Memory B cell (primary cell): ENCODE measurements at regions not wholly inside any gene's neighbourhood (a gene's known extent, or its start where the extent isn't known, plus 50 kb on each side); places are given as distances from the start of the nearest gene placed in this dataset.
"Not testable (repeated sequence)": the region's sequence is repeated elsewhere in the genome, so short reads cannot be mapped to it uniquely, and the experiment has no call there.

Experiments
- ATAC-seq: fragments of 150-1000 bp; cut with Tn5 transposase; 2 replicates; pipeline ENCODE4 v1.10.0; 2021; ENCODE audit warnings: low read depth, mild to moderate bottlenecking, moderate library complexity
- DNase-seq, 2 donors: peaks; one replicate each; pipeline ENCODE4 v3.0.0; 2022; ENCODE audit warnings: low spot score in 2 of 2
- H3K27ac Mint-ChIP-seq: one replicate; pipeline ENCODE4 v1.8.0; 2022; ENCODE audit warnings: mild to moderate bottlenecking, moderate library complexity, mixed read lengths
- H3K27me3 Mint-ChIP-seq: one replicate; pipeline ENCODE4 v1.8.0; 2022; ENCODE audit warnings: mixed read lengths
- H3K36me3 Mint-ChIP-seq: one replicate; pipeline ENCODE4 v1.8.0; 2022; ENCODE audit warnings: mild to moderate bottlenecking, mixed read lengths
- H3K4me1 Mint-ChIP-seq: one replicate; pipeline ENCODE4 v1.8.0; 2022; ENCODE audit warnings: mixed read lengths
- H3K4me3 Mint-ChIP-seq: one replicate; pipeline ENCODE4 v1.8.0; 2022; ENCODE audit warnings: mild to moderate bottlenecking, moderate library complexity, mixed read lengths
- H3K9me3 Mint-ChIP-seq: one replicate; pipeline ENCODE4 v1.8.0; 2022; ENCODE audit warnings: mixed read lengths

DNA sequence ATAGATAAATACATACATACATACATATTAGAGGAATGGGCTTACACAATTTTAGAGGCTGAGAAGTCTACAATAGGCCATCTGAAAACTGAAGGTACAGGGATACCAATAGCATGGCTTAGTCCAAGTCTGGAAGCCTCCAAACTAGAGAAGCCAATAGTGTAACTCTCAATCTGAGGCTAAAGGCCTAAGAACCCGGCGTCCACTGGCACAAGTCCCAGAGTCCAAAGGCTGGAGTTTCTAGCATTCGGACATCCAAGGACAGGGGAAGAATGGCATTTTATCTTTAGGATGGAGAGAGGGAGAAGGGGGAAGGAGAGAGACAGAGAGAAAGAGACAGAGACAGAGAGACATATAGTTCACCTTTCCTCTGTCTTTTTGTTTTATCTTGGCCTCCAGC is 63.7 kb upstream of the SYT4 start:
- peaks cover 8% of the 10 kb centered on the region for H3K9me3 Mint-ChIP-seq
- no peaks in the 10 kb centered on the region for H3K27me3 Mint-ChIP-seq
- H3K4me3 Mint-ChIP-seq, result no peak overlapping the region

DNA sequence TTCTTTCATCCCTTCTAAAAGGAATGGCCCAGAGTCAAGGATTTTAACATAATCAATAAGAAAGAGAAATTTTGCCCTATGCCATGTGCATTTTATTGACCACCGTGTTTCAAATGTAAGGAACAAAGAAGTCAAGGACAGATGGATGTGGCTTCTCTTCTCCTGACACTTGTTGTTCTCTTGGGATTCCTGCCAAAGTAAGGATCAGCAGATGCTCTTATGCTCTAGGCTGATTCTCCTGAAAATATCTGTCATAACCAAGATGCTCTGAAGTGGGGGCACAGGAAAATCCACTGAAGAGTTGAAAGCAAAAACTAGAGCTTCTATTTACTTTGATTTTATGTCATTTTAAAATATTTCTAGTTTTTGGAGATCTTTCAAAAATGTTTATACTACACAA is 72.9 kb upstream of the SYT4 start:
- no peak for ATAC-seq
- no peak for DNase-seq
- no peaks in the 10 kb centered on the region for H3K36me3 Mint-ChIP-seq
- H3K4me3 Mint-ChIP-seq, result no peak overlapping the region
- no peaks in the 10 kb centered on the region for H3K27me3 Mint-ChIP-seq
- H3K9me3 Mint-ChIP-seq, result peaks cover 1% of the 10 kb centered on the region
- no peak overlapping the region for H3K27ac Mint-ChIP-seq
- peaks cover 2% of the 10 kb centered on the region for H3K4me1 Mint-ChIP-seq

More for the DNA sequence above, 63.7 kb upstream of the SYT4 start:
- H3K27ac Mint-ChIP-seq, result no peak overlapping the region
- DNase-seq, result no peak
- peaks cover 2% of the 10 kb centered on the region for H3K4me1 Mint-ChIP-seq
- no peak for ATAC-seq
- no peaks in the 10 kb centered on the region for H3K36me3 Mint-ChIP-seq

DNA sequence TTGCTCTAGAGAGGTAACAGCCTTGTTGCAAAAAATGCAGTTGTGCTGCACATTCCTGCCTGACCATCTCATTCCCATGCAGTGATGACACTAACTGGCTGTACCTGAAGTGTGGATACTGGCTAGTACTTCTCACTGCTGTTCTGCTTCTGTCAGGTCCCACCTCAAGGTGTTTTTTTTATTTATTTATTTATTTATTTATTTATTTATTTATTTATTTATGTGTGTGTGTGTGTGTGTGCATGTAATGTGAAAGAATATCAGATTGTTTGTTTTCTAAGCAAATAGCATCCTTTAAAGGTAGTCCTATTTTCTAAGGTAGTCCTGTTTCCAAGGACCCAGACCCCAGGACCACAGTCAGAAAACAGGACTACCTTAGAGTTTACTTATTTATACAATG is 87.2 kb upstream of the SYT4 start:
- H3K9me3 Mint-ChIP-seq, result peaks cover 3% of the 10 kb centered on the region
- no peaks in the 10 kb centered on the region for H3K27me3 Mint-ChIP-seq
- no peak overlapping the region for H3K4me3 Mint-ChIP-seq
- no peak overlapping the region for H3K27ac Mint-ChIP-seq
- H3K4me1 Mint-ChIP-seq, result no peaks in the 10 kb centered on the region
- no peak for ATAC-seq
- DNase-seq, result no peak
- no peaks in the 10 kb centered on the region for H3K36me3 Mint-ChIP-seq

DNA sequence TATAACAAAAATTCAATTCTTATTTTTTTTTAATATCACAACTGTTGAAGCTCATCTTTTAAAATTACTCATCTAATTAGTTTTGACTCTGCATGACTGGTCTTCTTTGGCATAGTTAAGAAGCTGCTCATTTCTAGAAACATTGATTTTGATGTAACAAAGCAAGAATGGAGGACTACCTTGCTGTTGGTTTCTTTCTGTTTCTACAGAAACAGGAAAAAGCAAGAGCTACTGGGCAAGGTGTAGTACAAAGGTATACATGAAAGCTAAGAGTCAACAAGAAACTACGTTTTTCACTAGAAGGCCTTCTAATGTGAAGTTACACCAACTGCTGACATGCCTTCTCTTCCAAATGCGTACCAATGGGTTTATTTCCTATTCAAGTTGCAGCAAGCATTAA is 90.6 kb upstream of the SYT4 start:
- Mint-ChIP-seq H3K27me3 (no peaks in the 10 kb centered on the region), H3K27ac (no peak overlapping the region), H3K9me3 (peaks cover 1% of the 10 kb centered on the region), H3K36me3 (no peaks in the 10 kb centered on the region), H3K4me3 (no peak overlapping the region), H3K4me1 (no peaks in the 10 kb centered on the region)
- ATAC-seq, result no peak
- no peak for DNase-seq

DNA sequence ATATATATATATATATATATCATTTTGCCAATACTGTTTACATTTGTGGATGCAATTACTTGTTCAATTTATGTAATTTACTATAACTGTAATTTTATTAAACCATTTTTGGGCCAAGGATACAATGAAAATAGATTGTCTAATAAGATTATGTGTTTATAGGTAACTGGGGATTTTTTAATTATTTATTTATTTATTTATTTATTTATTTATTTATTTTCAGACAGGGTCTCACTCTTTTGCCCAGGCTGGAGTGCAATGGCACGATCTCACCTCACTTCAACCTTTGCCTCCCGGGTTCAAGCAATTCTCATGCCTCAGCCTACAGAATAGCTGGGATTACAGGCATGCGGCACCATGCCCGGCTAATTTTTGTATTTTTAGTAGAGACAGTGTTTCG is 92.0 kb upstream of the SYT4 start:
- H3K4me3 Mint-ChIP-seq, H3K36me3 Mint-ChIP-seq, H3K27me3 Mint-ChIP-seq, H3K4me1 Mint-ChIP-seq, DNase-seq, H3K27ac Mint-ChIP-seq, H3K9me3 Mint-ChIP-seq, ATAC-seq: not testable (repeated sequence)

DNA sequence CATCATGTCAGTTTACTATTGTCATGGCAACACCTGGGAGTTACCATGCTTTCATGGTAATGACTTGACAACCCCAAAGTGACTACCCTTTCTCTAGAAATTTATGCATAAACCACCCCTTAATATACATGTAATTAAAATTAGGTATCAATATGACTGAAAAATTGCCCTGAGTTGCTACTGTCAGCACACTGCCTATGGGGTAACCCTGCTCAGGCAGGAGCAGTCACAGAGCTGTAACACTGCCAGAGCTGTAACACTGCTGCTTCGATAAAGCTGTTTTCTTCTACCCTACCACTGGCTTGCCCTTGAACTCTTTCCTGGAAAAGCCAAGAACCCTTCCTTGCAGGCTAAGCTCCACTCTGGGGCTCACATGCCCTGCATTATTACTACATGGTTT is 95.5 kb upstream of the SYT4 start:
- H3K4me1 Mint-ChIP-seq, result no peaks in the 10 kb centered on the region
- no peaks in the 10 kb centered on the region for H3K9me3 Mint-ChIP-seq
- H3K27me3 Mint-ChIP-seq, result no peaks in the 10 kb centered on the region
- no peak overlapping the region for H3K27ac Mint-ChIP-seq
- no peak overlapping the region for H3K4me3 Mint-ChIP-seq
- DNase-seq, result no peak
- no peak for ATAC-seq
- H3K36me3 Mint-ChIP-seq, result no peaks in the 10 kb centered on the region

DNA sequence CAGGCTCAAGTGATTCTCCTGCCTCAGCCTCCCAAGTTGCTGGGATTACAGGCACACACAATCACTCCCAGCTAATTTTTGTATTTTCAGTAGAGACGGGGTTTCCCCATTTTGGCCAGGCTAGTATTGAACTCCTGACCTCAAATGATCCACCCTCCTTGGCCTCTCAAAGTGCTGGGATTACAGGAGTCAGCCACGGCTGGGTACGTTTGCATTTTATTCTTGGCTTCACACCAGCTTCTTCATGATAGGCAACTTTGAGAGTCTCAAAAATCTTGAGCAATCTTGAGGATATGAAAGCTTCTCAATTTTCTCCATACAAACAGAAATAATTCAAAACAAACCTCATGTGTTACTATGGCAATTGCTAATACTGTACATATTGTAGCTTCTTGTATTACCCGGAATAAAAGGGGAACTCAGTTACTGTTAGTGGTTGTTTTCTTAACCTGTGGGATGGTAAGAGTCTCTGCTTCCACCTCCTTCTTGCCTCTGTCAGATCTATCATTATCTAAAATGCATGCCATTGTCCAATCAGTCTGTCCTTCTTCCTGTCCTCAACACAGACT is 102.9 kb upstream of the SYT4 start:
- DNase-seq (no peak), ATAC-seq (no peak)
- no peak overlapping the region for H3K27ac Mint-ChIP-seq
- no peaks in the 10 kb centered on the region for H3K27me3 Mint-ChIP-seq
- H3K4me1 Mint-ChIP-seq, result no peaks in the 10 kb centered on the region
- H3K4me3 Mint-ChIP-seq, result no peak overlapping the region
- H3K36me3 Mint-ChIP-seq, result no peaks in the 10 kb centered on the region
- H3K9me3 Mint-ChIP-seq, result peaks cover 4% of the 10 kb centered on the region

DNA sequence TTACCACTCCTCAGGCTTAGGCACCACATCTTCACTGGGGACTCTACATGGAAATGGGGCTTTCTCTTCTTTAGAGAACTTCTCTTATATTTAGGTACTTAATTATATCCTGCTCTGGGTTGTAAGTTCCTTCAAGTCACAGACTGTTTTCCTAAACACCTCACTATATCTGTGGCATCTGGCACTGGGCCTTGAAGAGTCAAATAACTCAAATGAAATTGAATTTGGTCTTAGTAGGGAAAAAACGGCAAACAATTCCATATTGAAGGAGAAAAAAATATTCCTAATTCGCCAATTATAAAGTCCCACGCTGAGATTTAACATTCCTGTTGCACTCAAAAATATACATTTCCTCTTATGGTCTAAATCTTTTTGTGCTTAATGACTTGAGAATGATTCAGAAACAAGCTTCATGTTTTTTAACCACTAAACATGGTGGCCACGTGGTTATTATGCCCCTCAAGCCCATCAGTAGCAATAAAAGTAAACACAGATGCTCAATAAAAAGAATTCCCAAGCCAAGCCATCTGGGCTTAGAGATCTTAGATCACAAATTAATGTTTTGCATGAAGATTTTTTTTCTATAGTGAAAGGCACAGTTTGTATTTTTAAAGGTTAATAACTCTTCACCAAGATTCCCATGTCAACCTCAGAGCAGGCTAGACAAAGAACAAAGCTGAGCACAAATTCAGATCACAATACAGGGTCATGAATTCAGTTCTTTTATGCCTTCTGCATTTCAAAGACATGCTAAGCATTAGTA is 105.5 kb upstream of the SYT4 start:
- no peaks in the 10 kb centered on the region for H3K36me3 Mint-ChIP-seq
- no peaks in the 10 kb centered on the region for H3K27me3 Mint-ChIP-seq
- no peaks in the 10 kb centered on the region for H3K4me1 Mint-ChIP-seq
- H3K4me3 Mint-ChIP-seq, result no peak overlapping the region
- DNase-seq, result no peak
- no peak overlapping the region for H3K27ac Mint-ChIP-seq
- H3K9me3 Mint-ChIP-seq, result peaks cover 4% of the 10 kb centered on the region
- no peak for ATAC-seq

DNA sequence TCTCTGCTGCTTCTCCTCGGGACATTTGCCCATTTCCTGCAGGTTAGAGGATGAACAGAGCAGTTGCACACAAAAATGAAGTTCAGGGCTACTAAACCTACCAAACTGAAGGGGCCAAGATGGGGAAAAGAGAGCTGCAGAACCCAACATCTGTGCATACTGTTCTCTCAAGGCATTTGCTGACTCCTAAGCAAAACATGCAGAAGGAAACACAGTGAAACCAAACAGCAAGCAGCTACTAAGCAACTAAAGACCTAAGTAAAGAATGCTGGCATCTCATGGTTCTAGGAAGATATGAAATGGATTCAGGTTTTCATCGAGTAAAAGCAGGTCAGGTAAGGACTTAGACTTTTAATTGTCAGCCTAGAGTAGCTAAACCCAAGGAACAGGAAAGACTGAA is 111.9 kb upstream of the SYT4 start:
- DNase-seq, result no peak
- ATAC-seq, result no peak
- Mint-ChIP-seq H3K4me3 (no peak overlapping the region), H3K36me3 (no peaks in the 10 kb centered on the region), H3K27me3 (no peaks in the 10 kb centered on the region), H3K4me1 (no peaks in the 10 kb centered on the region), H3K27ac (no peak overlapping the region), H3K9me3 (peaks cover 2% of the 10 kb centered on the region)

DNA sequence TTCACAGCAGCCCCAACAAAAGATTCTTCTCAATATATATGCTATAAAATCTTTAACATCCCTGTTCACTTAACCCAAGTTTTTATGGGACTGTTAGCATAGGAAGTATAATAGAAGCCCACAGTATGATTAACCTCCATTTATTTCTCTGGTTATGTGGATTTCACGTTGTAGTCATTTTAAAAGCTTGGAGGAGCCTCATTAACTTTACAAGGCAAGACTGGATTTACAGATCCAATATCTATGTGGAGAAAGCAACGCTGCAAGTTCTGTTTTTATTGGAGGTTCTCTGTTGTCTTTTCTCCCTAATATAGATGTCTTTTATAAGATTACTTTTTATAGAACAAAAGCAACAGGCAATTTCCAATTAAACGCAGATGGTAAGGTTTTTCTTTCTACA is 114.9 kb upstream of the SYT4 start:
- Mint-ChIP-seq H3K4me3 (no peak overlapping the region), H3K36me3 (no peaks in the 10 kb centered on the region), H3K27me3 (no peaks in the 10 kb centered on the region), H3K9me3 (peaks cover 2% of the 10 kb centered on the region), H3K4me1 (no peaks in the 10 kb centered on the region), H3K27ac (no peak overlapping the region)
- DNase-seq (no peak), ATAC-seq (no peak)

DNA sequence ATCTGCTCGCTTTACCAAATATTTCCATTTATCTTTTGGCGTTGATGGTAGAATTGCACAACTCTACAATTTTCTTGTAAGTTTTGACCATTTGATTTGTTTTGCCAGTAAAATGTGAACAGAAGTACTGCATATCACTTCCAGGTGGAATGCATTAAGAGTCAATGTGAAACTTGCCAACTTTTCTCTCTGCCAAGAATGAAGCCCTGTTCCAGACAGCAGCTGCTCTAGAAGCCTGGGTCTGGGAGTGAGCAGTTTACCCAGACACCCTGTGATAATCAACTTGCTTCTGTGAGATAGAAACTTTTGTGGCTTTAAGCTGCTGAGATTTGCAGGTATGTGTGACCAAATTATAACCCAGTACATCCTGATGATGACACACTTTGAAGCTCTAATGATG is 115.9 kb upstream of the SYT4 start:
- DNase-seq, result no peak
- Mint-ChIP-seq H3K4me3 (no peak overlapping the region), H3K36me3 (no peaks in the 10 kb centered on the region), H3K27me3 (no peaks in the 10 kb centered on the region), H3K4me1 (no peaks in the 10 kb centered on the region), H3K9me3 (peaks cover 2% of the 10 kb centered on the region), H3K27ac (no peak overlapping the region)
- no peak for ATAC-seq

DNA sequence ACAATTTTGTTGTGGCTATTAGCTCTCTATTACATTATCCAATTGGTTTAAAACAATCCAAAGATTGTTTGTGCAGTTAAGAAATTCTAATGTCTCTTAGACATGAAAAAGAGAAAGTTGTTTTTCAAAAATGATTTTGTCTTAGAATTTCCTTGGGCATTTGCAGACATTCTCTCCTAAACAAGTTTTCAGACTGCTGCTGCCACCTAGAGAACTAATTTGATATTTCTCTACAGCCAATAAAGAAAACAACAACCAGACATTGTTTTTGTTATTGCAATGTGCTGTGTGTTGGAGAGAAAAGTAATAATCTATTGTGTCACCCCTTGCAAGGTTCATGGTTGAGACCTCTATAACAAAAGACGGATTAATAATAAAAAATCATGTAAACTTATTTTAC is 119.0 kb upstream of the SYT4 start:
- Mint-ChIP-seq H3K4me1 (no peaks in the 10 kb centered on the region), H3K36me3 (no peaks in the 10 kb centered on the region), H3K9me3 (peaks cover 2% of the 10 kb centered on the region), H3K4me3 (no peak overlapping the region), H3K27me3 (no peaks in the 10 kb centered on the region), H3K27ac (no peak overlapping the region)
- no peak for ATAC-seq
- no peak for DNase-seq

DNA sequence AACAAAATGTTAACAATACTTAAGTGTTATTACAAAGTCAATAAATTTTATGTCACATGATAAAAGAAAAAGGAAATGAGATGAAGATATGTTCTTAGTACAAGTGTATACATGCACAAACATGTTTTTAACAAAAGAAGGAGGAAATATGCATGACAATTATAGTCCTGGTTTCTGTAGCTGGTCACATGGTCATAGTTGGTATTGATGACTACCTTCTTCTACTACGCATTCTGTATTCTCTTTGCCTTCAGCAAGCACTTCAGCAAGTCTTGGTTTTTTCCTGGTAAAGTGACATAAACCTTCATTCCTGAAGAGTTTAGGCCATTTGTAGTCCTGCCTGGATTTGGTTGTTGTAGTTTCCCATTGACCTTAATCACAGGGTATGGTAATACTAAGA is 121.3 kb upstream of the SYT4 start:
- peaks cover 2% of the 10 kb centered on the region for H3K9me3 Mint-ChIP-seq
- H3K36me3 Mint-ChIP-seq, result no peaks in the 10 kb centered on the region
- no peak overlapping the region for H3K27ac Mint-ChIP-seq
- H3K4me1 Mint-ChIP-seq, result no peaks in the 10 kb centered on the region
- no peak overlapping the region for H3K4me3 Mint-ChIP-seq
- H3K27me3 Mint-ChIP-seq, result no peaks in the 10 kb centered on the region
- DNase-seq (no peak), ATAC-seq (no peak)

DNA sequence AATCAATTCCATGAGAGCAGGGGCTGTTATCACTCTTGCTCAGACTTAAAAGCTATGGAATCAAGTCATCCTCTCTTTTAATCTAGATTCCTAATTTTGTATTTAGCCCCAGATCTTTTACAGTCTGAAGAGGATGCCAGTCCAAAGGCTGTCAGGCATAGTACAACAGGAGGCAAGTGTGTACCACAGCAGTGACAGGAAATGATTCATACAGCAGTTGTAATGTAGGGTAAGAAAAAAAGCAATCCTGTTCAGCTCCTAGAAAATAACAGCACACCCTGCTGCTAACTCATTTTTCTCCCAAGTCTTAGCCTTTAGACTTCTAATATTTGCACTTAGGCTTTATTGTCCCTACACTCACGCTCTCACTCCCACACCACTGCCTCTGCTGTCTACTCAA is 127.8 kb upstream of the SYT4 start:
- ATAC-seq (no peak), DNase-seq (no peak)
- Mint-ChIP-seq H3K9me3 (no peaks in the 10 kb centered on the region), H3K4me3 (no peak overlapping the region), H3K27ac (no peak overlapping the region), H3K36me3 (no peaks in the 10 kb centered on the region), H3K27me3 (no peaks in the 10 kb centered on the region), H3K4me1 (no peaks in the 10 kb centered on the region)

DNA sequence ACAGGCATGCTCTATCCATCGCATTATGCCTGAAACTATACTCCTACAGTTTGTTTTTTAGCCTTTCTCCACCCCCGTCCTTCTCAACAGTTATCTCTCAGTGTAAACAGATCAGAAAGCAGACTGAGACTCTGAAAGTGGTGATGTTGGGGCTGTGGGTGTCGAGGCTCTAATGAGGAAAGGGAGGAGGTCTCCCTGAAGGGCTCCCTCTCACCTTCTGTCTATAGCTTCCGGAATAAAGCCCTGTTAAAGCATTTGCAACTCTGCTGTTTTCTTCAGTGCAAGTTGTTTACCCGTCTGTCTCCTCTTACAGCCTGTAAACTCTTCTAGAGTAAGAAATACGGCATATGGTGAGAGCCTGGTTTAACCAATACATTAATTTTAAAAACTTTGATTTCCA is 136.7 kb upstream of the SYT4 start:
- no peak overlapping the region for H3K4me3 Mint-ChIP-seq
- H3K36me3 Mint-ChIP-seq, result no peaks in the 10 kb centered on the region
- ATAC-seq (no peak), DNase-seq (no peak)
- no peaks in the 10 kb centered on the region for H3K9me3 Mint-ChIP-seq
- no peaks in the 10 kb centered on the region for H3K4me1 Mint-ChIP-seq
- no peaks in the 10 kb centered on the region for H3K27me3 Mint-ChIP-seq
- no peak overlapping the region for H3K27ac Mint-ChIP-seq
